ENCODE measurements at regions not wholly inside any gene's neighbourhood (a gene's known extent, or its start where the extent isn't known, plus 50 kb on each side); places are given as distances from the start of the nearest gene placed in this dataset.

DNA sequence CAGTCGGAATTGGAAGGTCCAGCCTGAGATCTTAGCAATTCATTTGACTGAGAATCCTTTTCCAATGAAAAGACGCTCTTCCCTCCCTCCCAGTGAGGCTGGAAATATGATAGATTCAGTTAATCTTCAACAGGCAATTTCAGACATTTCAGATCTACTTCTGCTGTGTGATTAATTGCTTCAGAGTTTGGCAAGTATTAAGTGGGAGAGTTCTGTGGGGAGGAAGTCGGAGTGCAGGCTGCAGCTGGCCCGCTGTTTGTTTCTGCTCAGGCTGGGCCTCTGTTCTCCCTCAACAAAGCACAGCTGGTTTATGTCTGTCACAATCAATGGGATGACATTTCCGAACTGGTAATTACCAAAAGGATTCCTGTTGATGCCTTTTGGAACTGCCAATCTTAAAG is 178.2 kb downstream of the NDFIP2 start:
- H3K4me3 ChIP-seq (ENCODE audit: insufficient read depth, low read length, poor library complexity, severe bottlenecking) = no peak overlapping the region
- H3K27ac ChIP-seq (ENCODE audit: low read depth, low read length) = no peak overlapping the region
- H3K9me3 ChIP-seq (ENCODE audit: insufficient read depth, low read length) = no peaks in the 10 kb centered on the region
- no peaks in the 10 kb centered on the region for H3K9me2 ChIP-seq (replicated peaks; ENCODE audit: insufficient read depth, low read length)
- no peaks in the 10 kb centered on the region for H3K36me3 ChIP-seq (ENCODE audit: low read length)
- H3K27me3 ChIP-seq (ENCODE audit: low read length) = peaks cover 3% of the 10 kb centered on the region; the same call in 1 of the 2 replicates
- H3K4me2 ChIP-seq (ENCODE audit: low read depth, low read length, poor library complexity, severe bottlenecking) = no peak overlapping the region
- no peak overlapping the region for H3K9ac ChIP-seq (ENCODE audit: low read length)
- H4K20me1 ChIP-seq (ENCODE audit: low read depth, low read length) = no peaks in the 10 kb centered on the region
- H3K79me2 ChIP-seq (ENCODE audit: insufficient read depth, low read length) = no peaks in the 10 kb centered on the region
- TF ChIP-seq CTCF (IDR thresholded peaks at IDR 0.05; ENCODE audit: insufficient read depth, low read length, poor library complexity, severe bottlenecking) (no peak), EZH2phosphoT487 (conservative IDR thresholded peaks at IDR 0.05; ENCODE audit: low read length) (no peak)
- no peaks in the 10 kb centered on the region for H3F3A ChIP-seq (ENCODE audit: insufficient read depth)
- no peak overlapping the region for H2AFZ ChIP-seq (ENCODE audit: low read depth, low read length, severe bottlenecking)

GRCh38 chr13:79658333-79658975 is 177.5 kb downstream of the NDFIP2 start:
- H3K9ac ChIP-seq (ENCODE audit: low read length) = no peak overlapping the region
- H4K20me1 ChIP-seq (ENCODE audit: low read depth, low read length) = no peaks in the 10 kb centered on the region
- H3K4me2 ChIP-seq (ENCODE audit: low read depth, low read length, poor library complexity, severe bottlenecking) = no peak overlapping the region
- H3K79me2 ChIP-seq (ENCODE audit: insufficient read depth, low read length) = no peaks in the 10 kb centered on the region
- H3K27ac ChIP-seq (ENCODE audit: low read depth, low read length) = no peak overlapping the region
- no peak overlapping the region for H2AFZ ChIP-seq (ENCODE audit: low read depth, low read length, severe bottlenecking)
- H3K9me2 ChIP-seq (replicated peaks; ENCODE audit: insufficient read depth, low read length) = no peaks in the 10 kb centered on the region
- H3K9me3 ChIP-seq (ENCODE audit: insufficient read depth, low read length) = no peaks in the 10 kb centered on the region
- H3K4me3 ChIP-seq (ENCODE audit: insufficient read depth, low read length, poor library complexity, severe bottlenecking) = no peak overlapping the region
- no peak for TF ChIP-seq EZH2phosphoT487 (conservative IDR thresholded peaks at IDR 0.05; ENCODE audit: low read length)
- TF ChIP-seq CTCF (IDR thresholded peaks at IDR 0.05; ENCODE audit: insufficient read depth, low read length, poor library complexity, severe bottlenecking) = no peak
- H3K36me3 ChIP-seq (ENCODE audit: low read length) = no peaks in the 10 kb centered on the region
- peaks cover 3% of the 10 kb centered on the region; the same call in 1 of the 2 replicates for H3K27me3 ChIP-seq (ENCODE audit: low read length)
- H3F3A ChIP-seq (ENCODE audit: insufficient read depth) = no peaks in the 10 kb centered on the region

- H2AFZ ChIP-seq (ENCODE audit: low read depth, low read length, severe bottlenecking) = no peak overlapping the region
- H3K4me2 ChIP-seq (ENCODE audit: low read depth, low read length, poor library complexity, severe bottlenecking) = no peak overlapping the region
- no peaks in the 10 kb centered on the region for H4K20me1 ChIP-seq (ENCODE audit: low read depth, low read length)
- no peaks in the 10 kb centered on the region for H3K79me2 ChIP-seq (ENCODE audit: insufficient read depth, low read length)
- no peaks in the 10 kb centered on the region for H3K9me3 ChIP-seq (ENCODE audit: insufficient read depth, low read length)
- H3F3A ChIP-seq (ENCODE audit: insufficient read depth) = no peaks in the 10 kb centered on the region
- H3K36me3 ChIP-seq (ENCODE audit: low read length) = no peaks in the 10 kb centered on the region
- H3K4me3 ChIP-seq (ENCODE audit: insufficient read depth, low read length, poor library complexity, severe bottlenecking) = no peak overlapping the region
- no peaks in the 10 kb centered on the region for H3K9me2 ChIP-seq (replicated peaks; ENCODE audit: insufficient read depth, low read length)
- peaks cover 3% of the 10 kb centered on the region; the same call in 1 of the 2 replicates for H3K27me3 ChIP-seq (ENCODE audit: low read length)
- H3K27ac ChIP-seq (ENCODE audit: low read depth, low read length) = no peak overlapping the region
- no peak overlapping the region for H3K9ac ChIP-seq (ENCODE audit: low read length)
- TF ChIP-seq CTCF (IDR thresholded peaks at IDR 0.05; ENCODE audit: insufficient read depth, low read length, poor library complexity, severe bottlenecking) (no peak), EZH2phosphoT487 (conservative IDR thresholded peaks at IDR 0.05; ENCODE audit: low read length) (no peak)
Measured at GRCh38 chr13:79655509-79655908, 174.6 kb downstream of the NDFIP2 start.

Data from SU-DHL-6 (cell line).